ENCODE measurements at regions not wholly inside any gene's neighbourhood (a gene's known extent, or its start where the extent isn't known, plus 50 kb on each side); places are given as distances from the start of the nearest gene placed in this dataset.
"Not testable (repeated sequence)": the region's sequence is repeated elsewhere in the genome, so short reads cannot be mapped to it uniquely, and the experiment has no call there.

- Histone ChIP-seq H3K9ac (ENCODE audit: low read depth, low read length, poor library complexity, severe bottlenecking) (no peak overlapping the region), H3K4me3 (ENCODE audit: low read length, poor library complexity, severe bottlenecking) (no peak overlapping the region), H4K20me1 (ENCODE audit: insufficient read depth, low read length, poor library complexity, severe bottlenecking) (no peaks in the 10 kb centered on the region), H2AFZ (ENCODE audit: low read length) (no peak overlapping the region), H3K9me2 (replicated peaks; ENCODE audit: low read depth, low read length) (no peaks in the 10 kb centered on the region), H3K9me3 (ENCODE audit: insufficient read depth, low read depth, low read length) (no peaks in the 10 kb centered on the region), H3K4me1 (ENCODE audit: insufficient read depth, low read length, poor library complexity, severe bottlenecking) (no peaks in the 10 kb centered on the region), H3K36me3 (ENCODE audit: insufficient read depth, low read length) (no peaks in the 10 kb centered on the region), H3K4me2 (ENCODE audit: low read depth, low read length, poor library complexity, severe bottlenecking) (no peak overlapping the region), H3K27me3 (ENCODE audit: insufficient read depth, low read length, poor library complexity, severe bottlenecking) (no peaks in the 10 kb centered on the region), H3F3A (ENCODE audit: low read depth) (no peaks in the 10 kb centered on the region), H3K79me2 (ENCODE audit: insufficient read depth, low read length) (no peaks in the 10 kb centered on the region)
- TF ChIP-seq EZH2phosphoT487 (IDR thresholded peaks at IDR 0.05; ENCODE audit: borderline replicate concordance) (no peak), CTCF (conservative IDR thresholded peaks at IDR 0.05; ENCODE audit: low read length) (no peak)
These were observed 239.6 kb downstream of the PARP8 start for GRCh38 chr5:50905996-50906570.

- not testable (repeated sequence) for H3F3A ChIP-seq (ENCODE audit: low read depth); H3K4me1 ChIP-seq (ENCODE audit: insufficient read depth, low read length, poor library complexity, severe bottlenecking)
These were observed 253.7 kb downstream of the PARP8 start for GRCh38 chr5:50920160-50920559.

GRCh38 chr5:50921366-50922133 lies 255.1 kb downstream of the PARP8 start:
- H3K4me2 ChIP-seq (ENCODE audit: low read depth, low read length, poor library complexity, severe bottlenecking): no peak overlapping the region
- no peak overlapping the region for H2AFZ ChIP-seq (ENCODE audit: low read length)
- TF ChIP-seq CTCF (conservative IDR thresholded peaks at IDR 0.05; ENCODE audit: low read length) (no peak), EZH2phosphoT487 (IDR thresholded peaks at IDR 0.05; ENCODE audit: borderline replicate concordance) (no peak)
- no peaks in the 10 kb centered on the region for H3K9me3 ChIP-seq (ENCODE audit: insufficient read depth, low read depth, low read length)
- no peaks in the 10 kb centered on the region for H3K36me3 ChIP-seq (ENCODE audit: insufficient read depth, low read length)
- no peaks in the 10 kb centered on the region for H3K4me1 ChIP-seq (ENCODE audit: insufficient read depth, low read length, poor library complexity, severe bottlenecking)
- H3F3A ChIP-seq (ENCODE audit: low read depth): no peaks in the 10 kb centered on the region
- no peaks in the 10 kb centered on the region for H3K27me3 ChIP-seq (ENCODE audit: insufficient read depth, low read length, poor library complexity, severe bottlenecking)
- H3K9me2 ChIP-seq (replicated peaks; ENCODE audit: low read depth, low read length): no peaks in the 10 kb centered on the region
- no peak overlapping the region for H3K4me3 ChIP-seq (ENCODE audit: low read length, poor library complexity, severe bottlenecking)
- H3K79me2 ChIP-seq (ENCODE audit: insufficient read depth, low read length): no peaks in the 10 kb centered on the region
- H4K20me1 ChIP-seq (ENCODE audit: insufficient read depth, low read length, poor library complexity, severe bottlenecking): no peaks in the 10 kb centered on the region
- H3K9ac ChIP-seq (ENCODE audit: low read depth, low read length, poor library complexity, severe bottlenecking): no peak overlapping the region

More at GRCh38 chr5:50920160-50920559, 253.7 kb downstream of the PARP8 start:
- H3K9me3 ChIP-seq (ENCODE audit: insufficient read depth, low read depth, low read length); H3K79me2 ChIP-seq (ENCODE audit: insufficient read depth, low read length); H3K36me3 ChIP-seq (ENCODE audit: insufficient read depth, low read length); H3K9ac ChIP-seq (ENCODE audit: low read depth, low read length, poor library complexity, severe bottlenecking); H3K4me3 ChIP-seq (ENCODE audit: low read length, poor library complexity, severe bottlenecking); H3K27me3 ChIP-seq (ENCODE audit: insufficient read depth, low read length, poor library complexity, severe bottlenecking); H3K9me2 ChIP-seq (replicated peaks; ENCODE audit: low read depth, low read length); H3K4me2 ChIP-seq (ENCODE audit: low read depth, low read length, poor library complexity, severe bottlenecking); H2AFZ ChIP-seq (ENCODE audit: low read length); H4K20me1 ChIP-seq (ENCODE audit: insufficient read depth, low read length, poor library complexity, severe bottlenecking): not testable (repeated sequence)
